ENCODE measurements at regions not wholly inside any gene's neighbourhood (a gene's known extent, or its start where the extent isn't known, plus 50 kb on each side); places are given as distances from the start of the nearest gene placed in this dataset.

DNA sequence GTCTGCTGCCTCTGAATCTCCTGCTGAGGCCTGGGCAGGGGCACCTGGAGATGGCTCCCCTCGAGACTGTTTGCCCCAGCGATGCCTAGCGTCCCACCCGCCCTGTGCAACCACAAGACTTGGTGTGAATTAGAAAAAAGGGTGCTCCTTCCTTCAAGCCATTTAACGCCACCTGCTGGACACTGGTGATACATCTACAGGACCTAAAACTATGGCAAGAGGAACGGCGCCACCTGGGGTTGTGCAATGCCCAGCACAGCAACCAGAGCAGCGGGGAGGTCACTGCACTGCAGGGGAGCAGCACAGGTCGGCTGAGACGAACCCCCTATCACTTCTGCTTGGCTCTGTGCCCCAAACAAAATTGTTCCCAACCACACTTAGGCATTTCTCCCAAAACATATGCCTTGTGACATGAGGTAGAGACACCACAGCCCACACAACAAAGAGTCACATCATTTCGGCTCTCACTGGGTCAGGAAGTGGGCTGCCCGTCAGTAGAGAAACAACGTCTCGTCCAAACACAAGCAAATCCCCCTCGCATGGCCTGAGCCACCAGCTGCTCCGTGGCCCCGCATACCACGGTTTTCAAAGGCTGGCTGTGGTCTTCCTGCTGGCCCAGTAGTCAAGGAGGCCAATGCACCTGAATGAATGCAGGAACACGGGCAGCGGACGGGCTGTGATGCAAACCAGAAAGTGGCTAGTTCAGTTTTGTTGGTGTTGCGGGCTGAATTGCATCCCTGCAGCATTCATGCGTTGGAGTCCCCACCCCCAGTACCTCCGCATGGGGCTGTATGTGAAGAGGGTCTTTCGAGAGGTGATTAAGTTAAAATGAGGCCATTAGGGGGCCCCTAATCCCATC lies 171.9 kb downstream of the SHANK2 start:
- no peak overlapping the region for H2AK5ac ChIP-seq (ENCODE audit: low read length)
- H3K18ac ChIP-seq (ENCODE audit: low read length): no peak overlapping the region
- no peaks in the 10 kb centered on the region for H3K79me1 ChIP-seq (ENCODE audit: low read length)
- no peak overlapping the region for H2BK5ac ChIP-seq (ENCODE audit: low read length)
- no peak overlapping the region for H2BK120ac ChIP-seq (ENCODE audit: low read depth, low read length)
- no peak overlapping the region for H3K4me2 ChIP-seq (ENCODE audit: low read length)
- peak; percentile 89 for DNase-seq
- no peak overlapping the region for H3K23ac ChIP-seq (ENCODE audit: low read length)
- no peak overlapping the region for H3K4ac ChIP-seq (ENCODE audit: low read depth, low read length)
- WGBS (ENCODE audit: extremely low coverage, insufficient coverage, low lambda C conversion rate): no CpG with 5 or more reads among the region's 25 CpGs
- H3K4me1 ChIP-seq (ENCODE audit: control insufficient read depth, low read depth, low read length): no peaks in the 10 kb centered on the region
- no peak overlapping the region for H4K8ac ChIP-seq (ENCODE audit: low read depth, low read length)
- H3K4me3 ChIP-seq (ENCODE audit: low read length): no peak overlapping the region
- H3K27ac ChIP-seq (ENCODE audit: low read depth, low read length): no peak overlapping the region
- no peak overlapping the region for H4K5ac ChIP-seq (ENCODE audit: low read length)
- no peaks in the 10 kb centered on the region for H3K27me3 ChIP-seq (ENCODE audit: insufficient read depth, low read length, poor library complexity)
- H3K9ac ChIP-seq (ENCODE audit: low read length): no peak overlapping the region
- no peaks in the 10 kb centered on the region for H3K36me3 ChIP-seq (ENCODE audit: control insufficient read depth, insufficient read depth, low read length)
- H3K79me2 ChIP-seq (ENCODE audit: control insufficient read depth, insufficient read depth, low read length): no peaks in the 10 kb centered on the region
- no peak overlapping the region for H2BK15ac ChIP-seq (replicated peaks; ENCODE audit: low read depth)
- no peak overlapping the region for H3K56ac ChIP-seq (ENCODE audit: low read length)

DNA sequence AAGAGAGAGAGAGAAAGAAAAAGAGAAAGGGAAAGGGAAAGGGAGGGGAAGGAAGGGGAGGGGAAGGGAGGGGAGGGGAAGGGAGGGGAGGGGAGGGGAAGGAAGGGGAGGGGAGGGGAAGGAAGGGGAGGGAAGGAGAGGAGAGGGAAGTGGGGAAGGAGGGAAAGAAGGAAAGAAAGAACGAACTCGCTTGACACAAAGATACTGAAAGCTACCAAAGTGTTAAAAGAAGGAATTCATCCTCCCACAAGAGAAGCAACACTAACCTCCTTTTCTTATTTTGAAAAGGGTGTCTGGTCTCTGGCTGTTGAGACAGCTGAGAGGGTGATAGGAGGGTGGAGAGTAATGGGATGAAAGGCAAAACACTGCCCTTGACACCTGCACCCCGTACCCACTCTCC lies 172.6 kb downstream of the SHANK2 start:
- no peak overlapping the region for H3K23ac ChIP-seq (ENCODE audit: low read length)
- no peak overlapping the region for H3K18ac ChIP-seq (ENCODE audit: low read length)
- H2AK5ac ChIP-seq (ENCODE audit: low read length): no peak overlapping the region
- no peaks in the 10 kb centered on the region for H3K27me3 ChIP-seq (ENCODE audit: insufficient read depth, low read length, poor library complexity)
- H3K36me3 ChIP-seq (ENCODE audit: control insufficient read depth, insufficient read depth, low read length): no peaks in the 10 kb centered on the region
- H2BK15ac ChIP-seq (replicated peaks; ENCODE audit: low read depth): no peak overlapping the region
- H4K8ac ChIP-seq (ENCODE audit: low read depth, low read length): no peak overlapping the region
- WGBS (ENCODE audit: extremely low coverage, insufficient coverage, low lambda C conversion rate): no CpG with 5 or more reads among the region's 3 CpGs
- no peaks in the 10 kb centered on the region for H3K4me1 ChIP-seq (ENCODE audit: control insufficient read depth, low read depth, low read length)
- H2BK5ac ChIP-seq (ENCODE audit: low read length): no peak overlapping the region
- H3K4ac ChIP-seq (ENCODE audit: low read depth, low read length): no peak overlapping the region
- no peak overlapping the region for H3K4me3 ChIP-seq (ENCODE audit: low read length)
- H3K27ac ChIP-seq (ENCODE audit: low read depth, low read length): no peak overlapping the region
- no peaks in the 10 kb centered on the region for H3K79me1 ChIP-seq (ENCODE audit: low read length)
- DNase-seq: no peak
- H3K4me2 ChIP-seq (ENCODE audit: low read length): no peak overlapping the region
- no peaks in the 10 kb centered on the region for H3K79me2 ChIP-seq (ENCODE audit: control insufficient read depth, insufficient read depth, low read length)
- H3K9ac ChIP-seq (ENCODE audit: low read length): no peak overlapping the region
- H3K56ac ChIP-seq (ENCODE audit: low read length): no peak overlapping the region
- H2BK120ac ChIP-seq (ENCODE audit: low read depth, low read length): no peak overlapping the region
- no peak overlapping the region for H4K5ac ChIP-seq (ENCODE audit: low read length)

DNA sequence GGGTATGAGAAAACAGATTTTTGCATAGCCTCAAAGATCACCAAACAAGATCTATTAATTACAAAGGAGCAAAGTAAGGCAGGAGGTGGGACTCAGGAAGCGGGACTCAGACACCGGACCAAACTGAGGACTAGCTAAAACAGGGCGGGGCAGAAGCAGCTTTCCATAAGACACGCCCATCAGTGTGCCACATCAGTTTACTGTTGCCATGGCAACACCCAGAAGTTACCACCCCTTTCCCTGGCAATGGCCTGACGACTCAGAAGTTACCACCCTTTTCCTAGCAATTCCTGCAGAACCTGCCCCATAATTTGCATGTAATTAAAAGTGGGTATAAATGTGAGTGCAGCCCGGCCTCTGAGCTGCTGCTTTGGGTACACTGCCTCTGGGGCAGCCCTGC lies 173.9 kb downstream of the SHANK2 start:
- Histone ChIP-seq H3K27me3 (ENCODE audit: insufficient read depth, low read length, poor library complexity) (no peaks in the 10 kb centered on the region), H3K27ac (ENCODE audit: low read depth, low read length) (no peak overlapping the region), H2BK5ac (ENCODE audit: low read length) (no peak overlapping the region), H3K79me2 (ENCODE audit: control insufficient read depth, insufficient read depth, low read length) (no peaks in the 10 kb centered on the region), H3K23ac (ENCODE audit: low read length) (no peak overlapping the region), H3K79me1 (ENCODE audit: low read length) (no peaks in the 10 kb centered on the region), H3K56ac (ENCODE audit: low read length) (no peak overlapping the region), H4K5ac (ENCODE audit: low read length) (no peak overlapping the region), H3K4me3 (ENCODE audit: low read length) (no peak overlapping the region), H4K8ac (ENCODE audit: low read depth, low read length) (no peak overlapping the region), H3K18ac (ENCODE audit: low read length) (no peak overlapping the region), H2BK15ac (replicated peaks; ENCODE audit: low read depth) (no peak overlapping the region), H3K4me2 (ENCODE audit: low read length) (no peak overlapping the region), H3K9ac (ENCODE audit: low read length) (no peak overlapping the region), H3K36me3 (ENCODE audit: control insufficient read depth, insufficient read depth, low read length) (no peaks in the 10 kb centered on the region), H2BK120ac (ENCODE audit: low read depth, low read length) (no peak overlapping the region), H3K4ac (ENCODE audit: low read depth, low read length) (no peak overlapping the region), H2AK5ac (ENCODE audit: low read length) (no peak overlapping the region), H3K4me1 (ENCODE audit: control insufficient read depth, low read depth, low read length) (no peaks in the 10 kb centered on the region)
- WGBS (ENCODE audit: extremely low coverage, insufficient coverage, low lambda C conversion rate): no CpG with 5 or more reads among the region's 6 CpGs
- DNase-seq: peak; percentile 71

DNA sequence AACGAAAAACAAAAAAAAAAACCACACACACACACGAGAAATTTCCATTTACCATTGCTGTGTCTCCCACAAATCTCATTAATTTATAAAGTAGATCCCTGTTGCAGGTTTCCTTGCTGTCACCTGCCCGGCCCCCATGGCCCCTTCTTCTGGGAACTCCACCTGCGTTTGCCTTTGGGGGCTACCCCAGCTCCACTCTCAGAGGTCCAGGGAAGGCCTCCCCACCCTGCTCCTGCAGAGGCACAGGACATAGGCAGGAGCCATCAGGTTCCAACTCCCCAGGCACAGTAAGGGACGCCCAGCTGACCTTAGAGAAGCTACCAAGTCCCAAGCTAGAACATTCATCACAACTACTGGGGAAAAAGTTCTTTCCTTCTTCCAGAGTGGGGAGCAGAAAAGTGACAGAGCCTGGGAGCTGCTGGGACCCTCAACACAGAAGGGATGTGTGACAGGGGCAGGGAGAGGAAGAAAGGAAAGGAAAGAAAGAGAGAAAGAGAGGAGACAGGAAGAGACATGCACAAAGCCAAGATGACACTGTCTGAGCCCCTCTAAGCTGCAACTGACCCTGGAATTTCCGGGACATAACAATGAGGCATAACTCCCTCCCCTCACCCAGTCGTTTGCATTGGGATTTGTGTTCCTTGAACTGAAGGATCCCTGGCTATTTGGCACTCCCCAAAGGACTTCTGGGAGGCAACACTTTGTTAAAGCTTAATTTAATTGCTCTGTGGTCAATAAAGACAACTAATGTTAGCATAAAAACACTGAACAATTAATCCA lies 175.7 kb downstream of the SHANK2 start:
- Histone ChIP-seq H3K79me1 (ENCODE audit: low read length) (no peaks in the 10 kb centered on the region), H3K79me2 (ENCODE audit: control insufficient read depth, insufficient read depth, low read length) (no peaks in the 10 kb centered on the region), H3K9ac (ENCODE audit: low read length) (no peak overlapping the region), H3K4me3 (ENCODE audit: low read length) (no peak overlapping the region), H3K18ac (ENCODE audit: low read length) (no peak overlapping the region), H3K27me3 (ENCODE audit: insufficient read depth, low read length, poor library complexity) (no peaks in the 10 kb centered on the region), H3K27ac (ENCODE audit: low read depth, low read length) (no peak overlapping the region), H4K8ac (ENCODE audit: low read depth, low read length) (no peak overlapping the region), H2AK5ac (ENCODE audit: low read length) (no peak overlapping the region), H2BK5ac (ENCODE audit: low read length) (no peak overlapping the region), H2BK15ac (replicated peaks; ENCODE audit: low read depth) (no peak overlapping the region), H3K4me1 (ENCODE audit: control insufficient read depth, low read depth, low read length) (no peaks in the 10 kb centered on the region), H3K4ac (ENCODE audit: low read depth, low read length) (no peak overlapping the region), H3K36me3 (ENCODE audit: control insufficient read depth, insufficient read depth, low read length) (no peaks in the 10 kb centered on the region), H2BK120ac (ENCODE audit: low read depth, low read length) (no peak overlapping the region), H3K23ac (ENCODE audit: low read length) (no peak overlapping the region), H4K5ac (ENCODE audit: low read length) (no peak overlapping the region), H3K56ac (ENCODE audit: low read length) (no peak overlapping the region), H3K4me2 (ENCODE audit: low read length) (no peak overlapping the region)
- DNase-seq: no peak
- no CpG with 5 or more reads among the region's 7 CpGs for WGBS (ENCODE audit: extremely low coverage, insufficient coverage, low lambda C conversion rate)

DNA sequence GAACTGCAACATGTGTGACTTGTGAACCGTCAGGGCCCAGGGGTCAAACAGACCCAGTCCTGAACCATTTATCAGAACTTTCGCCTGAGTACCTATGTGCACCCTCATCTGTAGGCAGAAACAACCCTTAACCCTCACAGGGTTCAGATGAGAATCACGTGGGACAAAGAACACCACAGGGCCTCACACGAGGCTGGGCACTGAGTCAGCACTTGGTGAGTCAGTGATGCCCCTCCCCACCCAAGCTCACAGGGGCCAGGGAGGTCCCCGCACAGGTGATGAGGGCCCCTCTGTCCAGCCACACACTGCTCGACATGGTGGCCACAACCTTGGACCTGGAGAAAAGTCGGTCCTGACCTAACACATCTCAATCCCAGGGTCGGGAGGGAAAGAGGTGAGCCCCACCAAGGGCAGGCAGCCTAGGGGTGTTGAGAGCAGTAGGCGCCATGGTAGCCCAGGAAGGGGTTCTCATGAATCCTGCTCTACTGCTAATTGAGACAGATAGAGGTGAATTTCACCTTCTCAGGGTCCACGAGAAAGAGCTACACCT lies 176.4 kb downstream of the SHANK2 start:
- no peak overlapping the region for H3K18ac ChIP-seq (ENCODE audit: low read length)
- no peak overlapping the region for H4K5ac ChIP-seq (ENCODE audit: low read length)
- no peak overlapping the region for H3K23ac ChIP-seq (ENCODE audit: low read length)
- no peak overlapping the region for H3K4me2 ChIP-seq (ENCODE audit: low read length)
- H3K27me3 ChIP-seq (ENCODE audit: insufficient read depth, low read length, poor library complexity): no peaks in the 10 kb centered on the region
- no peak overlapping the region for H3K9ac ChIP-seq (ENCODE audit: low read length)
- no peak overlapping the region for H2BK120ac ChIP-seq (ENCODE audit: low read depth, low read length)
- no peak overlapping the region for H2BK5ac ChIP-seq (ENCODE audit: low read length)
- H3K79me1 ChIP-seq (ENCODE audit: low read length): no peaks in the 10 kb centered on the region
- no peak for DNase-seq
- no peaks in the 10 kb centered on the region for H3K36me3 ChIP-seq (ENCODE audit: control insufficient read depth, insufficient read depth, low read length)
- no peak overlapping the region for H3K27ac ChIP-seq (ENCODE audit: low read depth, low read length)
- H3K56ac ChIP-seq (ENCODE audit: low read length): no peak overlapping the region
- WGBS (ENCODE audit: extremely low coverage, insufficient coverage, low lambda C conversion rate): no CpG with 5 or more reads among the region's 10 CpGs
- H2BK15ac ChIP-seq (replicated peaks; ENCODE audit: low read depth): no peak overlapping the region
- H2AK5ac ChIP-seq (ENCODE audit: low read length): no peak overlapping the region
- no peaks in the 10 kb centered on the region for H3K79me2 ChIP-seq (ENCODE audit: control insufficient read depth, insufficient read depth, low read length)
- H4K8ac ChIP-seq (ENCODE audit: low read depth, low read length): no peak overlapping the region
- H3K4me1 ChIP-seq (ENCODE audit: control insufficient read depth, low read depth, low read length): no peaks in the 10 kb centered on the region
- no peak overlapping the region for H3K4ac ChIP-seq (ENCODE audit: low read depth, low read length)
- H3K4me3 ChIP-seq (ENCODE audit: low read length): no peak overlapping the region

Data from mesendoderm (in vitro differentiated cells).